ENCODE measurements at regions not wholly inside any gene's neighbourhood (a gene's known extent, or its start where the extent isn't known, plus 50 kb on each side); places are given as distances from the start of the nearest gene placed in this dataset.

GRCh38 chr13:73938372-73939070, 195.7 kb downstream of the KLF12 start:
- DNase-seq (ENCODE audit: low spot score): no peak
- in situ Hi-C loops (cut with MboI; ENCODE audit: low sequenced_read_pairs, unreplicated experiment): no loop called here
- TF ChIP-seq, protein P1, sequence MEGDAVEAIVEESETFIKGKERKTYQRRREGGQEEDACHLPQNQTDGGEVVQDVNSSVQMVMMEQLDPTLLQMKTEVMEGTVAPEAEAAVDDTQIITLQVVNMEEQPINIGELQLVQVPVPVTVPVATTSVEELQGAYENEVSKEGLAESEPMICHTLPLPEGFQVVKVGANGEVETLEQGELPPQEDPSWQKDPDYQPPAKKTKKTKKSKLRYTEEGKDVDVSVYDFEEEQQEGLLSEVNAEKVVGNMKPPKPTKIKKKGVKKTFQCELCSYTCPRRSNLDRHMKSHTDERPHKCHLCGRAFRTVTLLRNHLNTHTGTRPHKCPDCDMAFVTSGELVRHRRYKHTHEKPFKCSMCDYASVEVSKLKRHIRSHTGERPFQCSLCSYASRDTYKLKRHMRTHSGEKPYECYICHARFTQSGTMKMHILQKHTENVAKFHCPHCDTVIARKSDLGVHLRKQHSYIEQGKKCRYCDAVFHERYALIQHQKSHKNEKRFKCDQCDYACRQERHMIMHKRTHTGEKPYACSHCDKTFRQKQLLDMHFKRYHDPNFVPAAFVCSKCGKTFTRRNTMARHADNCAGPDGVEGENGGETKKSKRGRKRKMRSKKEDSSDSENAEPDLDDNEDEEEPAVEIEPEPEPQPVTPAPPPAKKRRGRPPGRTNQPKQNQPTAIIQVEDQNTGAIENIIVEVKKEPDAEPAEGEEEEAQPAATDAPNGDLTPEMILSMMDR (IDR thresholded peaks at IDR 0.05; ENCODE audit: borderline replicate concordance, control extremely low read depth, extremely low read depth, insufficient read depth, missing control alignments): no peak

DNA sequence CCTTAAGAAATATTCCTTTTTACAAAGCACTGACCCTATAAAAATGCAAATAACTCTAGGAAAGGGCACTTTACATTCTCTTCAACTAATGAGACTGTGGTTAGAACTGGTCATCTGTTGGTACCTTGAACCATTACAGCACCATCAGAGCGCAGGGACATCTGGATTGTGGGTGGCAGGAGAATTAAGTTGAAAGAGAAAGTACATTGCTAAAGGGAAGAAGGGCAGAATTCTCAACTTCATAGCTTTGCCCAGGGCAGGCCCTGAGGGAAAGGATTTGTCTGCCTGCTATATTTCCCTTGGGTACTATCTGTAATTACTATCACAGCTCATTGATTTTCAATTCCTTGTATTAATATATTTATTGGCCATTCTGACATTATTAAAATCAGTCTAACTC, 196.8 kb downstream of the KLF12 start:
- in situ Hi-C loops (cut with MboI; ENCODE audit: low sequenced_read_pairs, unreplicated experiment): no loop called here
- no peak for DNase-seq (ENCODE audit: low spot score)

DNA sequence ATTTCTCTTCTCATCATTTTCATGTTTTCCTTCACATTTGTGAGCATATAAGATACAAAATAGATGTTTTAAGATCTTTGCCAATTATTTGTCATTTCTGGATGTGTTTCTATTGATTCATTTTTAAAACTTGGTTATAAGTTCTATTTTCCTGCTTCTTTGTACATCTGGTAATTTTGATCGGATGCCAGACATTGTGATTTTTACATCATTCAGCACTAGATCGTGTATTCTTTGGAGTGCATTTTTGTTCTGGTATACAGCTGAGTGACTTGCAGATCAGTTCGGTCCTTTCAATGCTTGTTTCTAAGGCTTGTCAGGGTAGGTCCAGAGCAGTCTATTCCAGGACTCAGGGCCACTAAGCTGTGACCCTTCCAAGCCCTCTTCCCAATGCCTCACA, 198.2 kb downstream of the KLF12 start:
- TF ChIP-seq, protein P1 (IDR thresholded peaks at IDR 0.05; ENCODE audit: borderline replicate concordance, control extremely low read depth, extremely low read depth, insufficient read depth, missing control alignments): no peak
- in situ Hi-C loops (cut with MboI; ENCODE audit: low sequenced_read_pairs, unreplicated experiment): no loop called here
- no peak for DNase-seq (ENCODE audit: low spot score)

More for the DNA sequence above, 196.8 kb downstream of the KLF12 start:
- TF ChIP-seq, protein P1 (IDR thresholded peaks at IDR 0.05; ENCODE audit: borderline replicate concordance, control extremely low read depth, extremely low read depth, insufficient read depth, missing control alignments): no peak

- TF ChIP-seq, protein P1 (IDR thresholded peaks at IDR 0.05; ENCODE audit: borderline replicate concordance, control extremely low read depth, extremely low read depth, insufficient read depth, missing control alignments): no peak
- no peak for DNase-seq (ENCODE audit: low spot score)
- in situ Hi-C loops (cut with MboI; ENCODE audit: low sequenced_read_pairs, unreplicated experiment): no loop called here
Observed at GRCh38 chr13:73934771-73935170, 199.4 kb downstream of the KLF12 start.

GRCh38 chr13:73934215-73934641, 200.0 kb downstream of the KLF12 start:
- no peak for DNase-seq (ENCODE audit: low spot score)
- TF ChIP-seq, protein P1 (IDR thresholded peaks at IDR 0.05; ENCODE audit: borderline replicate concordance, control extremely low read depth, extremely low read depth, insufficient read depth, missing control alignments): no peak
- in situ Hi-C loops (cut with MboI; ENCODE audit: low sequenced_read_pairs, unreplicated experiment): no loop called here

DNA sequence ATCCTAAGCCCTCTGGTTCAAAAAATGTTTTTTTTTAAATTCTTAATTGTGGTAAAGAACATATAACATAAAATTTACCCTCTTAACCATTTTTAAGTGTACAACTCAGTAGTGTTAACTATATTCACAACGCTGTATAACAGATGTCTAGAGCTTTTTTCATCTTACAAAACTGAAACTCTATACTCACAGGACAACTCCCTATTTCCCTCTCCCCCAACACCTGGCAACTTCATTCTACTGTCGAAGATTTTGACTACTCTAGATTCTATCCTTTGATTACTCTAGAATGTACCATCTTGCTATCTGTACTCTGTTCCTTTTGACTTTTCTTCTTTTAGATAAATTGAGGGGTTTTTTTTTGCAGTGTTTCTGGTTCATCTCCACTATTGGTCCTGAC, 200.4 kb downstream of the KLF12 start:
- in situ Hi-C loops (cut with MboI; ENCODE audit: low sequenced_read_pairs, unreplicated experiment): no loop called here
- DNase-seq (ENCODE audit: low spot score): no peak
- TF ChIP-seq, protein P1 (IDR thresholded peaks at IDR 0.05; ENCODE audit: borderline replicate concordance, control extremely low read depth, extremely low read depth, insufficient read depth, missing control alignments): no peak
